Right ventricle myocardium superior (tissue), 1 donor: ENCODE measurements at regions not wholly inside any gene's neighbourhood (a gene's known extent, or its start where the extent isn't known, plus 50 kb on each side); places are given as distances from the start of the nearest gene placed in this dataset.

Experiments used
- ATAC-seq: fragments of 200-7000 bp; cut with Tn5 transposase; one replicate; pipeline ENCODE4 v1.9.1; 2020; ENCODE audit warnings: mild to moderate bottlenecking; ENCODE audit not compliant: poor library complexity
- DNase-seq: peaks from one replicate; pipeline ENCODE4 v3.0.0-alpha.2; 2020
- intact Hi-C: fragments of 100-400 bp; cut with DNase I; formaldehyde crosslinking; loops from one replicate; pipeline ENCODE4 v1.11.2; 2022
- donor health status: DM: no; HTN: yes; CAD: no; lungs with severe emphysema.

DNA sequence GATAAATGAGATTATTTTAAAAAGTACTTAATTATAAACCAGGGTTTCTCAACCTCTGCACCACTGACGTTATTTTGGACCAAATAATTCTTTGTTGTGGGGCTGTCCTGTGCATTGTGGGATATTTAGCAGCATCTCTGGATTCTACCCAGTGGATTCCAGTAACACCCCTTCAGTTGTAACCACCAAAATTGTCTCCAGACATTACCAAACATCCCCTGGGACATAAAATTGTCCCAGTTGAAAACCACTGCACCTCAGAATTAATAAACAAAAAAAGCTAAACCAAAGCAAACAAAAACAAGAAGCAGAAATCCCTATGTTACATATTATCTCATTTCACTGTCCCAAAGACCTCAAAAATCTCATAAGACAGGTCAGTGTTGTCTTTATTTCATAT lies 54.2 kb upstream of the GIMD1 start:
- intact Hi-C loops, result no loop called here
- DNase-seq (no peak), ATAC-seq (no peak)

DNA sequence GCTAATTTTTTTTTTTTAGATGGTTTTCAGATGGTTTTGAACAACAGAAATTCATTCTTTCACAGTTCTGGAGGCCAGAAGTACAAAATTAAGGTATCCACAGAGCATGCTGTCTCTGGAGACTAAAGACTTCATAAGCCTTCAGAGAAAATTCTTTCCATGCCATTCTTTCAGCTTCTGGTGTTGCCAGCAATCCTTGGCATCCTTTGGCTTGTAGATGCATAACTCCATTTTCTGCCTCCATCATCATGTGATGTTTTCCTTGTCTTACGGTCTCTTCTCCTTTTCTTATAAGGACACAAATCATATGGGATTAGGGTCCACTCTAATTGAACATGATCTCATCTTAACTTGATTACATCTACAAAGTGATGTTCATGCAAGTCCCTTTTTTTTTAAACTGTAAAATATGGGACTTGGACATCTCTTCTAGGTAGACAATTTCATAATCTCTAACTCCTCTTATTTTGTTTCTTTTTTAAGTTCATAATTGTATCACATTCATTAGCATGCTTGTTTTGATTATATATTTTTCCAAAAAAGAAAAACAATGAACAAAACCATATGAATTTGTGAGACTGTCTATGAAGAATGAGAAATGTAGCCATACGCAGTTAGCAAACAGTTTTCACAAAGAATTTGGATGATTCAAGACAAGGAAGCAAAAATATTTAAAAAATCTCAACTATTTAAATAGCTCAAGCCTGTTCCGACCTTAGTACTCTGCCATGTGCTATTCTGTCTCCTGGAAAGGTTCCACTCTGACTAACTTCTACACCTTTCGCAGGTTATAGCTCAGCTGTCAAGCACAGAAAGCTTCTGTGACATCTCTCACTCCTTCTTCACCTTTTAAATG lies 53.1 kb upstream of the GIMD1 start:
- ATAC-seq, result no peak
- intact Hi-C loops, result no loop called here
- no peak for DNase-seq

- intact Hi-C loops, result no loop called here
- DNase-seq (no peak), ATAC-seq (no peak)
These were observed 49.9 kb upstream of the GIMD1 start for GRCh38 chr4:106418444-106418843.
